ENCODE measurements at regions not wholly inside any gene's neighbourhood (a gene's known extent, or its start where the extent isn't known, plus 50 kb on each side); places are given as distances from the start of the nearest gene placed in this dataset.

DNA sequence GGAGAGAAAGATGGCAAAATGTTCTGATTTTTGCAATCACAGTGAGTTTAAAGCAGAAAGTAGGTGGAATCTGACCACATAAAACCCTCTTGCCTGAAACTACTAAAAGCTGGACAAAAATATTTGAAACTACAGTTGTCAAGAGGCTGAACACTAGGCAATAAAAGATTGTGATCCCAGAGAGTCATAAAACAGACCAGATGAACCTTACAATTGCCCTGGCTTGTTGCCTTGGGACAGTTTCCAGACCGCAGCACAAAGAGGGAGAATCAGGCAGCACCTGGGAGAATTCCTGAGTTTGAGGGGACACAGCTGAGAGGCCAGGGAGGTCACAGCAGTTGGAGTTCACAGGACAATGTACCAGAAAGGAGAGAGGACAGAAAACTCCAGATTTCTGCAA, 107.3 kb upstream of the NANOS1 start:
- Histone ChIP-seq H3K4ac (replicated peaks; ENCODE audit: insufficient read length, low read depth, low read length) (no peak overlapping the region), H3K9ac (replicated peaks in 1 of 4; ENCODE audit: extremely low read depth in 1 of 4, low read depth in 3 of 4, low read length in 3 of 4) (no peak overlapping the region), H3K27ac (ENCODE audit: low read depth, low read length) (no peak overlapping the region), H3K36me3 (ENCODE audit: control insufficient read depth in 2 of 4, insufficient read depth in 4 of 4, low read length in 3 of 4) (no peaks in the 10 kb centered on the region), H2BK120ac (replicated peaks; ENCODE audit: low read depth, low read length) (no peak overlapping the region), H2BK20ac (ENCODE audit: low read length) (no peak overlapping the region), H3K23me2 (ENCODE audit: low read depth, low read length) (no peaks in the 10 kb centered on the region), H3K14ac (ENCODE audit: insufficient read length) (no peak overlapping the region), H2AFZ (ENCODE audit: low read length) (no peak overlapping the region), H4K91ac (replicated peaks; ENCODE audit: insufficient read length, low read length) (no peak overlapping the region), H2BK15ac (ENCODE audit: low read length) (no peak overlapping the region), H4K20me1 (replicated peaks in 1 of 2; ENCODE audit: control insufficient read depth in 1 of 2, insufficient read depth in 2 of 2, low read length in 2 of 2) (no peaks in the 10 kb centered on the region), H3K23ac (ENCODE audit: insufficient read length) (no peak overlapping the region), H4K8ac (ENCODE audit: extremely low read depth, insufficient read depth, low read length) (peak overlapping the region; percentile 57; the same call in 1 of the 2 replicates), H4K5ac (ENCODE audit: insufficient read length, low read depth, low read length) (no peak overlapping the region), H2AK5ac (ENCODE audit: low read depth, low read length) (no peak overlapping the region), H3K18ac (ENCODE audit: extremely low read depth, low read length) (no peak overlapping the region), H3K4me2 (ENCODE audit: insufficient read depth in 1 of 2, low read depth in 2 of 2, low read length in 2 of 2) (no peak overlapping the region), H2BK12ac (ENCODE audit: low read depth, low read length) (no peak overlapping the region), H3K4me3 (ENCODE audit: extremely low read depth in 1 of 4, insufficient read depth in 2 of 4, low read depth in 3 of 4, low read length in 4 of 4) (no peak overlapping the region), H3K79me2 (ENCODE audit: control insufficient read depth in 1 of 2, insufficient read depth in 2 of 2, low read length in 2 of 2) (no peaks in the 10 kb centered on the region), H3K9me3 (ENCODE audit: insufficient read depth in 2 of 2, low read depth in 1 of 2, low read length in 1 of 2) (no peaks in the 10 kb centered on the region), H3K4me1 (replicated peaks in 1 of 4; ENCODE audit: control insufficient read depth in 3 of 4, insufficient read depth in 4 of 4, low read length in 3 of 4) (no peaks in the 10 kb centered on the region), H3K79me1 (ENCODE audit: low read depth, low read length) (no peaks in the 10 kb centered on the region), H3K27me3 (replicated peaks in 1 of 4; ENCODE audit: control insufficient read depth in 3 of 4, extremely low read depth in 1 of 4, insufficient read depth in 3 of 4, low read length in 3 of 4) (no peaks in the 10 kb centered on the region), H3K56ac (replicated peaks; ENCODE audit: insufficient read length, low read depth, low read length) (no peak overlapping the region), H2BK5ac (ENCODE audit: low read depth, low read length) (no peak overlapping the region)
- WGBS, 2 experiments (ENCODE audit: extremely low coverage in 1 of 2, insufficient coverage in 1 of 2, insufficient read length in 1 of 2, insufficient replicate concordance in 2 of 2, low coverage in 1 of 2, low lambda C conversion rate in 2 of 2, missing lambda C conversion rate in 1 of 2): 84% methylated on average over 1 of the region's 1 CpG; no CpG with 5 or more reads in 1 of the 2 experiments
- FAIRE-seq (no peak), DNase-seq (ENCODE audit: low read depth in 1 of 2, low spot score in 2 of 2) (peak in 1 of 2 experiments; percentile 1)
- TF ChIP-seq HDAC2 (IDR thresholded peaks at IDR 0.05; ENCODE audit: borderline replicate concordance in 1 of 2, low read depth in 2 of 2, low read length in 2 of 2) (no peak), SP4 (IDR thresholded peaks at IDR 0.05; ENCODE audit: low read length) (no peak), TAF7 (optimal IDR thresholded peaks at IDR 0.05; ENCODE audit: borderline replicate concordance, low read depth, low read length) (no peak), BCL11A (IDR thresholded peaks at IDR 0.05; ENCODE audit: low read depth in 2 of 2, low read length in 2 of 2) (no peak), BRCA1 (IDR thresholded peaks at IDR 0.05; ENCODE audit: low read depth, low read length) (no peak), ZNF274 (IDR thresholded peaks at IDR 0.05; ENCODE audit: borderline replicate concordance, extremely low read depth, low read length) (no peak), SAP30 (IDR thresholded peaks at IDR 0.05; ENCODE audit: insufficient read depth, insufficient replicate concordance, low read length) (no peak)
- ChIA-PET CTCF (ENCODE audit: partially characterized antibody) (no interaction called here), POLR2A (ENCODE audit: partially characterized antibody) (no interaction called here)

Data from H1 (cell line).